NB4 (cell line): ENCODE measurements at regions not wholly inside any gene's neighbourhood (a gene's known extent, or its start where the extent isn't known, plus 50 kb on each side); places are given as distances from the start of the nearest gene placed in this dataset.

Source experiments
- DNase-seq: peaks from one replicate; pipeline ENCODE4 v3.0.0; 2010; ENCODE audit warnings: low read depth
- H3K4me3 ChIP-seq: one replicate; pipeline ENCODE4 v1.5.1; 2011; ENCODE audit warnings: mild to moderate bottlenecking, low read depth, low read length, moderate library complexity
- MYC ChIP-seq: IDR thresholded peaks from 2 replicates; pipeline ENCODE4 v1.6.1; 2011; ENCODE audit warnings: low read depth, low read length
- POLR2A ChIP-seq: IDR thresholded peaks from 2 replicates; pipeline ENCODE4 v1.6.1; 2011; ENCODE audit warnings: mild to moderate bottlenecking; ENCODE audit not compliant: insufficient read length; ENCODE audit errors: extremely low read depth
- TF ChIP-seq, protein P1 (sequence below): IDR thresholded peaks from one replicate; pipeline ENCODE4 v1.5.1; 2012; ENCODE audit warnings: low read depth, low read length
- TF ChIP-seq, protein P2 (sequence below): IDR thresholded peaks from 2 replicates; pipeline ENCODE4 v1.6.1; 2011; ENCODE audit warnings: low read depth, low read length

GRCh38 chr4:18213576-18214198 is 192.1 kb upstream of the LCORL start:
- TF ChIP-seq, protein P1, sequence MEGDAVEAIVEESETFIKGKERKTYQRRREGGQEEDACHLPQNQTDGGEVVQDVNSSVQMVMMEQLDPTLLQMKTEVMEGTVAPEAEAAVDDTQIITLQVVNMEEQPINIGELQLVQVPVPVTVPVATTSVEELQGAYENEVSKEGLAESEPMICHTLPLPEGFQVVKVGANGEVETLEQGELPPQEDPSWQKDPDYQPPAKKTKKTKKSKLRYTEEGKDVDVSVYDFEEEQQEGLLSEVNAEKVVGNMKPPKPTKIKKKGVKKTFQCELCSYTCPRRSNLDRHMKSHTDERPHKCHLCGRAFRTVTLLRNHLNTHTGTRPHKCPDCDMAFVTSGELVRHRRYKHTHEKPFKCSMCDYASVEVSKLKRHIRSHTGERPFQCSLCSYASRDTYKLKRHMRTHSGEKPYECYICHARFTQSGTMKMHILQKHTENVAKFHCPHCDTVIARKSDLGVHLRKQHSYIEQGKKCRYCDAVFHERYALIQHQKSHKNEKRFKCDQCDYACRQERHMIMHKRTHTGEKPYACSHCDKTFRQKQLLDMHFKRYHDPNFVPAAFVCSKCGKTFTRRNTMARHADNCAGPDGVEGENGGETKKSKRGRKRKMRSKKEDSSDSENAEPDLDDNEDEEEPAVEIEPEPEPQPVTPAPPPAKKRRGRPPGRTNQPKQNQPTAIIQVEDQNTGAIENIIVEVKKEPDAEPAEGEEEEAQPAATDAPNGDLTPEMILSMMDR: no peak
- TF ChIP-seq MYC (no peak), POLR2A (no peak)
- TF ChIP-seq, protein P2, sequence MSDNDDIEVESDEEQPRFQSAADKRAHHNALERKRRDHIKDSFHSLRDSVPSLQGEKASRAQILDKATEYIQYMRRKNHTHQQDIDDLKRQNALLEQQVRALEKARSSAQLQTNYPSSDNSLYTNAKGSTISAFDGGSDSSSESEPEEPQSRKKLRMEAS: no peak
- H3K4me3 ChIP-seq: no peak overlapping the region
- DNase-seq: no peak

GRCh38 chr4:18209448-18209847 is 187.9 kb upstream of the LCORL start:
- H3K4me3 ChIP-seq: no peak overlapping the region
- TF ChIP-seq MYC (no peak), POLR2A (no peak)
- TF ChIP-seq, protein P2: no peak
- DNase-seq: no peak

GRCh38 chr4:18203966-18204365 is 182.4 kb upstream of the LCORL start:
- DNase-seq: no peak
- TF ChIP-seq, protein P2: no peak
- TF ChIP-seq MYC (no peak), POLR2A (no peak)
- TF ChIP-seq, protein P1: no peak
- H3K4me3 ChIP-seq: no peak overlapping the region

- DNase-seq: no peak
- H3K4me3 ChIP-seq: no peak overlapping the region
- TF ChIP-seq, protein P2: no peak
- TF ChIP-seq, protein P1: no peak
- TF ChIP-seq POLR2A (no peak), MYC (no peak)
Measured at GRCh38 chr4:18202486-18202885, 180.9 kb upstream of the LCORL start.

GRCh38 chr4:18201885-18202284 is 180.3 kb upstream of the LCORL start:
- DNase-seq: no peak
- no peak overlapping the region for H3K4me3 ChIP-seq
- TF ChIP-seq MYC (no peak), POLR2A (no peak)
- TF ChIP-seq, protein P2: no peak
- TF ChIP-seq, protein P1: no peak

DNA sequence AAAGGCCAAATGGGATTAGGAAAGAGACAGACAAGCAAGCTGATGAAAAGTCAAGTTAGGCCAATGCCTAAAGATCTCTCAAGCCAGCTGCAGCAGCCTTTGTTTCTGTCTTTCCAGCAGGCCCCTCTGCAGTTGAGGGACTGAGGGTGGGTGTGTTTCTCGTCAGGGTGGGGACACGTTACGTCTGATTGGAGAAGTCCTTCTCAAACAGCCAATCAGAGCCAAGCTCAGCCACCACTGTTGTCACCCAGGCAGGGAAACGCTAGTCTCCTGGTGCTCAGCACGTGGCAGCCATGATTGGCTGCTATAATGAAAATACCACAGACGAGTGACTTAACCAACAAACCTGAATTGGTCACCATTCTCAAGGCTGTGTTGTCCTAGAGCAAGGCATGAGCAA is 177.1 kb upstream of the LCORL start:
- no peak for DNase-seq
- no peak overlapping the region for H3K4me3 ChIP-seq
- TF ChIP-seq, protein P2: no peak
- TF ChIP-seq POLR2A (no peak), MYC (no peak)
- TF ChIP-seq, protein P1: no peak
